HG02798 (cell line): ENCODE measurements at regions not wholly inside any gene's neighbourhood (a gene's known extent, or its start where the extent isn't known, plus 50 kb on each side); places are given as distances from the start of the nearest gene placed in this dataset.

Experiments
- ATAC-seq: cut with Tn5 transposase; IDR thresholded peaks from one replicate; pipeline ENCODE4 v1.9.1; 2021; ENCODE audit warnings: mild to moderate bottlenecking; ENCODE audit not compliant: unreplicated experiment, poor library complexity

- ATAC-seq, result no peak
Observed at GRCh38 chr1:94653454-94653853, 111.9 kb upstream of the F3 start.

GRCh38 chr1:94651076-94651475 lies 109.5 kb upstream of the F3 start:
- no peak for ATAC-seq

- ATAC-seq, result no peak
Observed at GRCh38 chr1:94650301-94650700, 108.7 kb upstream of the F3 start.

- no peak for ATAC-seq
Observed at GRCh38 chr1:94648225-94649007, 106.9 kb upstream of the F3 start.

- ATAC-seq, result no peak
Observed at GRCh38 chr1:94646786-94647555, 105.4 kb upstream of the F3 start.

GRCh38 chr1:94646141-94646643 lies 104.6 kb upstream of the F3 start:
- ATAC-seq, result no peak

GRCh38 chr1:94644352-94644751 lies 102.8 kb upstream of the F3 start:
- no peak for ATAC-seq

GRCh38 chr1:94643819-94644218 lies 102.3 kb upstream of the F3 start:
- ATAC-seq, result no peak

- no peak for ATAC-seq
Observed at GRCh38 chr1:94642617-94643321, 101.2 kb upstream of the F3 start.

GRCh38 chr1:94641990-94642389 lies 100.4 kb upstream of the F3 start:
- no peak for ATAC-seq

GRCh38 chr1:94640125-94640524 lies 98.6 kb upstream of the F3 start:
- ATAC-seq, result no peak

GRCh38 chr1:94637121-94637520 lies 95.6 kb upstream of the F3 start:
- no peak for ATAC-seq

GRCh38 chr1:94636624-94637023 lies 95.1 kb upstream of the F3 start:
- ATAC-seq, result no peak

- no peak for ATAC-seq
Observed at GRCh38 chr1:94636100-94636499, 94.5 kb upstream of the F3 start.

- no peak for ATAC-seq
Observed at GRCh38 chr1:94634977-94635416, 93.4 kb upstream of the F3 start.

- no peak for ATAC-seq
Observed at GRCh38 chr1:94633051-94633450, 91.5 kb upstream of the F3 start.

- ATAC-seq, result no peak
Observed at GRCh38 chr1:94629259-94630181, 88.0 kb upstream of the F3 start.

- no peak for ATAC-seq
Observed at GRCh38 chr1:94628499-94628843, 86.9 kb upstream of the F3 start.

GRCh38 chr1:94627771-94628498 lies 86.4 kb upstream of the F3 start:
- no peak for ATAC-seq
